CD14-positive monocyte (primary cell): ENCODE measurements at regions not wholly inside any gene's neighbourhood (a gene's known extent, or its start where the extent isn't known, plus 50 kb on each side); places are given as distances from the start of the nearest gene placed in this dataset.

ENCODE experiments used
- DNase-seq, 3 donors: peaks; one replicate each; pipeline ENCODE4 v3.0.0-alpha.2; 2011 to 2022
- H2AFZ ChIP-seq: 2 replicates; pipeline ENCODE4 v1.6.0; 2012; ENCODE audit warnings: mild to moderate bottlenecking, low read depth, low read length, inconsistent platforms; ENCODE audit not compliant: insufficient read depth, poor library complexity, severe bottlenecking
- H3K27ac ChIP-seq, 2 donors: 1 replicate in 1 of 2; 2 replicates in 1 of 2; pipeline ENCODE4 v1.5.1; 2012 to 2013; ENCODE audit warnings: low read length in 2 of 2, control low read depth in 1 of 2, inconsistent platforms in 1 of 2, low read depth in 1 of 2, mild to moderate bottlenecking in 1 of 2
- H3K27me3 ChIP-seq, 2 donors: one replicate each; pipeline versions ENCODE4 v1.6.0 to v1.6.1; 2011 to 2013; ENCODE audit warnings: low read length in 2 of 2; ENCODE audit not compliant: control insufficient read depth in 2 of 2, insufficient read depth in 2 of 2
- H3K36me3 ChIP-seq, 2 donors: replicated peaks in 1 of 2; 1 replicate in 1 of 2; 2 replicates in 1 of 2; pipeline versions ENCODE4 v1.5.1 to v1.6.1; 2012 to 2013; ENCODE audit warnings: low read length in 2 of 2, control low read depth in 1 of 2, inconsistent platforms in 1 of 2, mild to moderate bottlenecking in 1 of 2; ENCODE audit not compliant: insufficient read depth in 2 of 2, control insufficient read depth in 1 of 2
- H3K4me1 ChIP-seq, 2 donors: 1 replicate in 1 of 2; 2 replicates in 1 of 2; pipeline versions ENCODE4 v1.5.1 to v1.6.1; 2012 to 2013; ENCODE audit warnings: low read length in 2 of 2, control low read depth in 1 of 2, inconsistent platforms in 1 of 2, mild to moderate bottlenecking in 1 of 2, moderate library complexity in 1 of 2; ENCODE audit not compliant: insufficient read depth in 2 of 2, control insufficient read depth in 1 of 2
- H3K4me2 ChIP-seq: replicated peaks from 2 replicates; pipeline ENCODE3; 2012; ENCODE audit warnings: low read length, moderate library complexity, mild to moderate bottlenecking; ENCODE audit not compliant: poor library complexity, severe bottlenecking; ENCODE audit errors: extremely low read depth
- H3K4me3 ChIP-seq, 3 experiments: fragments of 200-600 bp in 1 of 3; sonication (generic) in 1 of 3; replicated peaks in 1 of 3; 1 replicate in 2 of 3; 2 replicates in 1 of 3; pipeline ENCODE4 v1.5.1; 2011 to 2013; ENCODE audit warnings: low read length in 3 of 3, mild to moderate bottlenecking in 3 of 3, control low read depth in 2 of 3, low read depth in 2 of 3, inconsistent platforms in 1 of 3, moderate library complexity in 1 of 3
- H3K79me2 ChIP-seq: 2 replicates; pipeline ENCODE4 v1.6.0; 2012; ENCODE audit warnings: mild to moderate bottlenecking, control low read depth, inconsistent platforms, low read length, moderate library complexity; ENCODE audit not compliant: insufficient read depth
- H3K9ac ChIP-seq: 2 replicates; pipeline ENCODE4 v1.6.0; 2017; ENCODE audit warnings: low read length, mild to moderate bottlenecking; ENCODE audit not compliant: insufficient read depth, poor library complexity, severe bottlenecking
- H3K9me3 ChIP-seq, 2 donors: replicated peaks in 1 of 2; 1 replicate in 1 of 2; 2 replicates in 1 of 2; pipeline versions ENCODE4 v1.5.1 to v1.6.1; 2012 to 2013; ENCODE audit warnings: low read length in 2 of 2, control low read depth in 1 of 2; ENCODE audit not compliant: control insufficient read depth in 1 of 2, insufficient read depth in 1 of 2
- H4K20me1 ChIP-seq: 2 replicates; pipeline ENCODE4 v1.6.0; 2012; ENCODE audit warnings: mild to moderate bottlenecking, low read length, control low read depth, moderate library complexity; ENCODE audit not compliant: insufficient read depth
- H3K27ac Mint-ChIP-seq, 7 donors: one replicate each; pipeline ENCODE4 v1.8.0; 2020; ENCODE audit warnings: mild to moderate bottlenecking in 7 of 7, mixed read lengths in 7 of 7, moderate library complexity in 6 of 7, inconsistent platforms in 2 of 7
- H3K27me3 Mint-ChIP-seq, 3 donors: one replicate each; pipeline ENCODE4 v1.8.0; 2021 to 2022; ENCODE audit warnings: low read depth in 3 of 3, mild to moderate bottlenecking in 3 of 3, mixed read lengths in 3 of 3, moderate library complexity in 3 of 3, inconsistent platforms in 1 of 3
- H3K36me3 Mint-ChIP-seq, 2 donors: one replicate each; pipeline ENCODE4 v1.8.0; 2020; ENCODE audit warnings: mixed read lengths in 2 of 2, inconsistent platforms in 1 of 2, mild to moderate bottlenecking in 1 of 2
- H3K4me1 Mint-ChIP-seq: one replicate; pipeline ENCODE4 v1.8.0; 2020; ENCODE audit warnings: mild to moderate bottlenecking, mixed read lengths
- H3K4me3 Mint-ChIP-seq, 2 donors: one replicate each; pipeline ENCODE4 v1.8.0; 2020; ENCODE audit warnings: mild to moderate bottlenecking in 2 of 2, mixed read lengths in 2 of 2, moderate library complexity in 1 of 2
- H3K9me3 Mint-ChIP-seq, 7 donors: one replicate each; pipeline ENCODE4 v1.8.0; 2020 to 2022; ENCODE audit warnings: mixed read lengths in 7 of 7, mild to moderate bottlenecking in 6 of 7, moderate library complexity in 6 of 7, inconsistent platforms in 2 of 7
- CTCF ChIP-seq: fragments of 200-600 bp; IDR thresholded peaks from one replicate; pipeline ENCODE4 v1.8.0; 2022; ENCODE audit warnings: antibody characterized with exemption, mild to moderate bottlenecking
- WGBS: methylation state at CpG from one replicate; pipeline ENCODE4 v1.1.5; 2013; ENCODE audit warnings: missing lambda C conversion rate; ENCODE audit not compliant: insufficient coverage; 5-methylcytosine and 5-hydroxymethylcytosine counted together
- intact Hi-C, 2 donors: fragments of 100-400 bp; cut with micrococcal nuclease; formaldehyde crosslinking; loops; one replicate each; pipeline versions ENCODE4 v1.15.0 to v1.15.1; 2023

- DNase-seq: no peak
- Histone ChIP-seq H3K4me1 (no peaks in the 10 kb centered on the region), H3K9ac (no peak overlapping the region), H3K79me2 (no peaks in the 10 kb centered on the region), H3K27ac (no peak overlapping the region), H3K4me3 (no peak overlapping the region), H3K36me3 (no peaks in the 10 kb centered on the region), H3K27me3 (no peaks in the 10 kb centered on the region), H3K4me2 (no peak overlapping the region), H4K20me1 (no peaks in the 10 kb centered on the region), H3K9me3 (no peaks in the 10 kb centered on the region), H2AFZ (no peak overlapping the region)
- Mint-ChIP-seq H3K9me3 (peaks cover 0 to 2% (median 0%) of the 10 kb centered on the region in 7 donors), H3K27ac (no peak overlapping the region), H3K36me3 (no peaks in the 10 kb centered on the region), H3K4me1 (no peaks in the 10 kb centered on the region), H3K4me3 (no peak overlapping the region), H3K27me3 (peaks cover 0 to 2% (median 0%) of the 10 kb centered on the region in 3 donors)
- no CpG with 5 or more reads among the region's 5 CpGs for WGBS
- intact Hi-C loops: no loop called here
- TF ChIP-seq CTCF: no peak
Observed at GRCh38 chr3:147118611-147119010, 287.7 kb downstream of the ZIC4 start.

GRCh38 chr3:147117631-147118030, 288.7 kb downstream of the ZIC4 start:
- H3K36me3 Mint-ChIP-seq: no peaks in the 10 kb centered on the region
- Histone ChIP-seq H3K9ac (no peak overlapping the region), H3K4me3 (no peak overlapping the region), H3K27me3 (no peaks in the 10 kb centered on the region), H2AFZ (no peak overlapping the region), H3K9me3 (no peaks in the 10 kb centered on the region), H3K36me3 (no peaks in the 10 kb centered on the region), H4K20me1 (no peaks in the 10 kb centered on the region), H3K79me2 (no peaks in the 10 kb centered on the region), H3K27ac (no peak overlapping the region), H3K4me2 (no peak overlapping the region), H3K4me1 (no peaks in the 10 kb centered on the region)
- intact Hi-C loops: no loop called here
- H3K27me3 Mint-ChIP-seq: peaks cover 0 to 2% (median 0%) of the 10 kb centered on the region in 3 donors
- H3K4me1 Mint-ChIP-seq: no peaks in the 10 kb centered on the region
- no peak overlapping the region for H3K4me3 Mint-ChIP-seq
- no peak overlapping the region for H3K27ac Mint-ChIP-seq
- no peak for DNase-seq
- peaks cover 0 to 2% (median 0%) of the 10 kb centered on the region in 7 donors for H3K9me3 Mint-ChIP-seq
- 80% methylated on average over 1 of the region's 4 CpGs for WGBS
- no peak for TF ChIP-seq CTCF
